HCT116 (cell line): ENCODE measurements at regions not wholly inside any gene's neighbourhood (a gene's known extent, or its start where the extent isn't known, plus 50 kb on each side); places are given as distances from the start of the nearest gene placed in this dataset.

Experiments
- ATAC-seq: fragments of 200-7000 bp; cut with Tn5 transposase; 2 replicates; pipeline ENCODE4 v1.9.1; 2020; ENCODE audit warnings: mild to moderate bottlenecking, moderate library complexity
- BruUV-seq: library from RNA; stranded (reverse); fragments of 400-500 nt; replicated peaks from 2 replicates; lab custom pipeline; 2021; lab: Mats Ljungman, UMichigan
- CTCF ChIA-PET: fragments of 300-600 bp; sonication (Branson Sonifier 250); formaldehyde crosslinking; loops from one replicate; lab custom pipeline; 2021; ENCODE audit warnings: antibody characterized with exemption; lab: Charles Lee
- POLR2A ChIA-PET: fragments of 300-600, 350-600 bp; sonication (Branson Sonifier 250); formaldehyde crosslinking; loops from one replicate; lab custom pipeline; 2021; ENCODE audit warnings: antibody characterized with exemption; lab: Charles Lee
- RAD21 ChIA-PET, 2 experiments: fragments of 300-600 bp; sonication (Branson Sonifier 250); formaldehyde crosslinking; loops; one replicate each; lab custom pipeline; 2023; ENCODE audit warnings: low total read pairs in 2 of 2; ENCODE audit not compliant: uncharacterized antibody in 2 of 2, unreplicated experiment in 2 of 2, low non-redundant PET in 1 of 2; lab: Charles Lee
- DNase-seq: peaks from one replicate; pipeline ENCODE4 v3.0.0-alpha.2; 2010; ENCODE audit warnings: low read depth, low spot score
- H2AFZ ChIP-seq: fragments of 200-600 bp; shearing (Covaris generic), sonication (generic); 2 replicates; pipeline ENCODE4 v1.6.1; 2017; ENCODE audit warnings: low read depth, mixed run types, mixed read lengths, antibody characterized with exemption, low read length; ENCODE audit not compliant: poor library complexity, severe bottlenecking
- H3K27ac ChIP-seq: 2 replicates; pipeline ENCODE4 v1.5.1; 2012; ENCODE audit warnings: low read depth, low read length
- H3K27me3 ChIP-seq: fragments of 200-600 bp; sonication (generic); 2 replicates; pipeline ENCODE4 v1.6.1; 2016; ENCODE audit warnings: mixed run types, low read length, mixed read lengths; ENCODE audit not compliant: insufficient read depth
- H3K36me3 ChIP-seq, 2 experiments: fragments of 200-500 bp in 1 of 2; fragments of 200-600 bp in 1 of 2; sonication (Bioruptor generic) in 1 of 2; sonication (generic) in 1 of 2; 2 replicates each; pipeline versions ENCODE4 v1.5.1 to v1.6.1; 2014 to 2016; ENCODE audit warnings: low read length in 2 of 2, inconsistent platforms in 1 of 2, mixed read lengths in 1 of 2, mixed run types in 1 of 2; ENCODE audit not compliant: insufficient read depth in 2 of 2, control insufficient read depth in 1 of 2
- H3K4me1 ChIP-seq, 2 experiments: fragments of 200-600 bp in 1 of 2; sonication (generic) in 1 of 2; 2 replicates each; pipeline versions ENCODE4 v1.5.1 to v1.6.1; 2012 to 2017; ENCODE audit warnings: low read length in 2 of 2, inconsistent platforms in 1 of 2, mild to moderate bottlenecking in 1 of 2, mixed read lengths in 1 of 2, mixed run types in 1 of 2, moderate library complexity in 1 of 2; ENCODE audit not compliant: insufficient read depth in 2 of 2, control insufficient read depth in 1 of 2
- H3K4me2 ChIP-seq: fragments of 200-600 bp; sonication (generic); 2 replicates; pipeline ENCODE4 v1.6.1; 2017; ENCODE audit warnings: mixed run types, low read length, mixed read lengths
- H3K4me3 ChIP-seq, 2 experiments: fragments of 200-600 bp in 1 of 2; sonication (generic) in 1 of 2; replicated peaks in 1 of 2; 2 replicates each; pipeline ENCODE4 v1.5.1; 2011 to 2016; ENCODE audit warnings: low read length in 2 of 2, control low read depth in 1 of 2, low read depth in 1 of 2, mild to moderate bottlenecking in 1 of 2, mixed read lengths in 1 of 2, mixed run types in 1 of 2
- H3K79me2 ChIP-seq: fragments of 200-600 bp; sonication (generic); 2 replicates; pipeline ENCODE4 v1.6.1; 2017; ENCODE audit warnings: mild to moderate bottlenecking, mixed run types, low read length, moderate library complexity, mixed read lengths; ENCODE audit not compliant: insufficient read depth
- H3K9ac ChIP-seq: fragments of 200-600 bp; sonication (generic); 2 replicates; pipeline ENCODE4 v1.6.1; 2016; ENCODE audit warnings: low read length, mixed read lengths
- H3K9me2 ChIP-seq: fragments of 200-600 bp; sonication (generic), shearing (Covaris generic); 2 replicates; pipeline ENCODE4 v1.6.1; 2017; ENCODE audit warnings: mixed run types, mild to moderate bottlenecking, moderate library complexity; ENCODE audit not compliant: insufficient read depth
- H3K9me3 ChIP-seq, 2 experiments: fragments of 200-500 bp in 1 of 2; fragments of 200-600 bp in 1 of 2; sonication (Bioruptor generic) in 1 of 2; sonication (generic) in 1 of 2; 2 replicates each; pipeline ENCODE4 v1.6.1; 2014 to 2017; ENCODE audit warnings: low read length in 2 of 2, mixed read lengths in 2 of 2, inconsistent platforms in 1 of 2, low read depth in 1 of 2, mild to moderate bottlenecking in 1 of 2, mixed run types in 1 of 2, moderate library complexity in 1 of 2; ENCODE audit not compliant: control insufficient read depth in 1 of 2, insufficient read depth in 1 of 2
- H4K20me1 ChIP-seq: fragments of 200-600 bp; sonication (generic), shearing (Covaris generic); 2 replicates; pipeline ENCODE4 v1.6.1; 2017; ENCODE audit warnings: mixed run types, mild to moderate bottlenecking, moderate library complexity; ENCODE audit not compliant: insufficient read depth
- CBX3 ChIP-seq: IDR thresholded peaks from 2 replicates; pipeline ENCODE4 v1.6.1; 2012; ENCODE audit warnings: low read depth
- CEBPB ChIP-seq: IDR thresholded peaks from 2 replicates; pipeline ENCODE4 v1.6.1; 2012; ENCODE audit warnings: low read depth
- ELF1 ChIP-seq: IDR thresholded peaks from 2 replicates; pipeline ENCODE4 v1.6.1; 2012; ENCODE audit warnings: low read depth, borderline replicate concordance
- EZH2 ChIP-seq: fragments of 200-600 bp; sonication (generic); IDR thresholded peaks from 2 replicates; pipeline ENCODE4 v1.6.1; 2017; ENCODE audit warnings: antibody characterized with exemption, mixed run types
- EZH2phosphoT487 ChIP-seq: fragments of 200-600 bp; IDR thresholded peaks from 2 replicates; pipeline ENCODE4 v1.6.1; 2018; ENCODE audit warnings: antibody characterized with exemption, borderline replicate concordance
- FOSL1 ChIP-seq: IDR thresholded peaks from 2 replicates; pipeline ENCODE4 v1.6.1; 2012; ENCODE audit warnings: low read depth
- JUND ChIP-seq: IDR thresholded peaks from 2 replicates; pipeline ENCODE4 v1.6.1; 2012
- MAX ChIP-seq: IDR thresholded peaks from 2 replicates; pipeline ENCODE4 v1.6.1; 2012
- POLR2A ChIP-seq: IDR thresholded peaks from 2 replicates; pipeline ENCODE4 v1.7.0; 2011; ENCODE audit warnings: borderline replicate concordance; ENCODE audit not compliant: insufficient read depth, insufficient read length; ENCODE audit errors: extremely low read depth
- POLR2AphosphoS5 ChIP-seq: IDR thresholded peaks from 2 replicates; pipeline ENCODE4 v1.6.1; 2011; ENCODE audit warnings: mild to moderate bottlenecking, low read depth, low read length, moderate library complexity
- RAD21 ChIP-seq: IDR thresholded peaks from 2 replicates; pipeline ENCODE4 v1.6.1; 2012; ENCODE audit warnings: low read depth, mild to moderate bottlenecking
- REST ChIP-seq: IDR thresholded peaks from 2 replicates; pipeline ENCODE4 v1.6.1; 2012; ENCODE audit warnings: low read depth
- SIN3A ChIP-seq: IDR thresholded peaks from 2 replicates; pipeline ENCODE4 v1.6.1; 2012; ENCODE audit warnings: low read depth
- SP1 ChIP-seq: IDR thresholded peaks from 2 replicates; pipeline ENCODE4 v1.6.1; 2012; ENCODE audit warnings: low read depth
- TCF7L2 ChIP-seq: IDR thresholded peaks from 2 replicates; pipeline ENCODE4 v1.7.0; 2011; ENCODE audit warnings: borderline replicate concordance, inconsistent platforms; ENCODE audit not compliant: insufficient read depth, insufficient read length; ENCODE audit errors: extremely low read depth
- YY1 ChIP-seq: IDR thresholded peaks from 2 replicates; pipeline ENCODE4 v1.6.1; 2011; ENCODE audit warnings: low read length, low read depth, moderate library complexity, mild to moderate bottlenecking; ENCODE audit not compliant: insufficient replicate concordance; ENCODE audit errors: extremely low read depth
- ZFX ChIP-seq: fragments of 450-650 bp; IDR thresholded peaks from 2 replicates; pipeline ENCODE4 v1.6.1; 2017
- ZNF274 ChIP-seq: fragments of 200-500 bp; sonication (Bioruptor generic); IDR thresholded peaks from 2 replicates; pipeline ENCODE4 v1.6.1; 2014; ENCODE audit warnings: mild to moderate bottlenecking, low read depth, low read length, inconsistent platforms
- intact Hi-C: fragments of 100-400 bp; cut with micrococcal nuclease; formaldehyde crosslinking; loops from 2 replicates; pipeline ENCODE4 v1.10.0; 2022
- TF ChIP-seq, protein P1 (sequence below): IDR thresholded peaks from 2 replicates; pipeline ENCODE4 v1.6.1; 2012
- TF ChIP-seq, protein P2 (sequence below), 3 experiments: fragments of 200-600 bp in 1 of 3; sonication (generic) in 1 of 3; IDR thresholded peaks in 2 of 3; conservative IDR thresholded peaks in 1 of 3; 2 replicates each; pipeline ENCODE4 v1.5.1; 2012 to 2017; ENCODE audit warnings: low read depth in 2 of 3, low read length in 2 of 3, antibody characterized with exemption in 1 of 3, borderline replicate concordance in 1 of 3, control low read depth in 1 of 3, mild to moderate bottlenecking in 1 of 3, mixed read lengths in 1 of 3, mixed run types in 1 of 3, moderate library complexity in 1 of 3; ENCODE audit not compliant: insufficient read depth in 1 of 3

DNA sequence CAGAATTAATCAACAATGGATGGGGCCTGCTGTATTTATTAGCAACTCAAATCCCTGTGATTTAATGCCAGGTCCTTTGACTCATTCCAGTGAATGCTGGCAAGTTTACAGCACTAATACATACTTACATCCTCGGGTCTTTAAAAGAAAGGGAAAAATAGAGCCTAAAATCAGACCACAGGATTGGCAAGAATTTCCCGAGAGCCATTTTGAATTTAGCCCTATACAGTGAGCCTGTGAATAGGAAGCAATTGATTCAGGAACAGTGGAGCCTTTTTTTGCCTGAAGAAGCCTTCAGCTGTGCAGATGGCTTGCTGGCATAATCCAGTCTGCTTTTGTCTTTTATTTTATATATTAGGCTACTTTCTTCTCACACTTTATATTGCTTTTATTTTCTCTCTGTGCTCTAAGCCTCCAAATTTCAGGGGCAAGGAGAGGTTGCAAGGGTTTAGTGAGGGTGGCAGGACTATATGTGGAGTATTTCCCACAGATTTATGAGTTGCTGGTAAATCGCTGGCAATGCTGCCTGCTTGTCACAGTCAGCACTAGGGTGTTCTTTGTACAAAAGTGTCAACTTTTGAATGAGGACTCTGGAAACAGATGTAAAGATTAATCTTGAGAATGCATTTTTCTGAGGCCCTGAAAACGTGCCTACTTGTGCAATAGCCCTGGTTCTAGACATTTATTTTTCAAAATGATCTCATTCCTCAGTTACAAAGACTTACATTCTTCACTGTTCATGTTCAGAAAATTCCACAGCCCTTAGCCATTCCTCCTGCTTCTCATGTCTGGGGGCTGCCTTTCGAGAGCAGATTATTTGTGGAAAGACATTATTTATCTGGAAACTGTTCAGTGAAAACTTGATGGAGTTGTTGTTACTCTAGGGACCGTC, 303.5 kb downstream of the SPRY1 start:
- BruUV-seq: no TSS peak
- Histone ChIP-seq H3K9me2 (no peaks in the 10 kb centered on the region), H4K20me1 (no peaks in the 10 kb centered on the region), H3K79me2 (no peaks in the 10 kb centered on the region), H3K9ac (no peak overlapping the region), H3K4me1 (no peaks in the 10 kb centered on the region), H3K27me3 (no peaks in the 10 kb centered on the region), H3K4me3 (no peak overlapping the region), H3K36me3 (no peaks in the 10 kb centered on the region), H2AFZ (no peak overlapping the region), H3K9me3 (no peaks in the 10 kb centered on the region), H3K4me2 (no peak overlapping the region), H3K27ac (no peak overlapping the region)
- ATAC-seq (no peak), DNase-seq (no peak)
- no peak for TF ChIP-seq REST
- no peak for TF ChIP-seq ELF1
- no peak for TF ChIP-seq TCF7L2
- TF ChIP-seq POLR2A: no peak
- TF ChIP-seq SP1: no peak
- no peak for TF ChIP-seq POLR2AphosphoS5
- TF ChIP-seq CBX3: no peak
- TF ChIP-seq YY1: no peak
- no peak for TF ChIP-seq JUND
- no peak for TF ChIP-seq CEBPB
- TF ChIP-seq ZNF274: no peak
- TF ChIP-seq ZFX: no peak
- TF ChIP-seq EZH2: no peak
- TF ChIP-seq RAD21: no peak
- no peak for TF ChIP-seq SIN3A
- no peak for TF ChIP-seq MAX
- TF ChIP-seq, protein P1, sequence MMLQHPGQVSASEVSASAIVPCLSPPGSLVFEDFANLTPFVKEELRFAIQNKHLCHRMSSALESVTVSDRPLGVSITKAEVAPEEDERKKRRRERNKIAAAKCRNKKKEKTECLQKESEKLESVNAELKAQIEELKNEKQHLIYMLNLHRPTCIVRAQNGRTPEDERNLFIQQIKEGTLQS: no peak
- TF ChIP-seq, protein P2, sequence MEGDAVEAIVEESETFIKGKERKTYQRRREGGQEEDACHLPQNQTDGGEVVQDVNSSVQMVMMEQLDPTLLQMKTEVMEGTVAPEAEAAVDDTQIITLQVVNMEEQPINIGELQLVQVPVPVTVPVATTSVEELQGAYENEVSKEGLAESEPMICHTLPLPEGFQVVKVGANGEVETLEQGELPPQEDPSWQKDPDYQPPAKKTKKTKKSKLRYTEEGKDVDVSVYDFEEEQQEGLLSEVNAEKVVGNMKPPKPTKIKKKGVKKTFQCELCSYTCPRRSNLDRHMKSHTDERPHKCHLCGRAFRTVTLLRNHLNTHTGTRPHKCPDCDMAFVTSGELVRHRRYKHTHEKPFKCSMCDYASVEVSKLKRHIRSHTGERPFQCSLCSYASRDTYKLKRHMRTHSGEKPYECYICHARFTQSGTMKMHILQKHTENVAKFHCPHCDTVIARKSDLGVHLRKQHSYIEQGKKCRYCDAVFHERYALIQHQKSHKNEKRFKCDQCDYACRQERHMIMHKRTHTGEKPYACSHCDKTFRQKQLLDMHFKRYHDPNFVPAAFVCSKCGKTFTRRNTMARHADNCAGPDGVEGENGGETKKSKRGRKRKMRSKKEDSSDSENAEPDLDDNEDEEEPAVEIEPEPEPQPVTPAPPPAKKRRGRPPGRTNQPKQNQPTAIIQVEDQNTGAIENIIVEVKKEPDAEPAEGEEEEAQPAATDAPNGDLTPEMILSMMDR (IDR thresholded peaks at IDR 0.05 in 2 of 3, conservative IDR thresholded peaks at IDR 0.05 in 1 of 3; ENCODE audit: borderline replicate concordance in 1 of 3, insufficient read depth in 1 of 3, low read depth in 2 of 3, low read length in 2 of 3): no peak
- no peak for TF ChIP-seq EZH2phosphoT487
- TF ChIP-seq FOSL1: no peak
- intact Hi-C loops: no loop called here
- CTCF ChIA-PET: no interaction called here
- RAD21 ChIA-PET: no interaction called here
- POLR2A ChIA-PET: no interaction called here
